Trophoblast cell (in vitro differentiated cells and primary cell): ENCODE measurements at regions not wholly inside any gene's neighbourhood (a gene's known extent, or its start where the extent isn't known, plus 50 kb on each side); places are given as distances from the start of the nearest gene placed in this dataset.
A peak's percentile ranks its signal among the peaks of the same experiment; 100 is the strongest.

Source experiments
- DNase-seq, 2 donors: peaks; one replicate each; pipeline ENCODE4 v3.0.0-alpha.2; 2016
- H2AFZ ChIP-seq: 2 replicates; pipeline ENCODE4 v1.6.1; 2013; ENCODE audit warnings: low read length, moderate library complexity, mild to moderate bottlenecking; ENCODE audit not compliant: insufficient read depth, poor library complexity
- H2AK5ac ChIP-seq: 2 replicates; pipeline ENCODE4 v1.6.1; 2013; ENCODE audit warnings: mild to moderate bottlenecking, low read length
- H2BK120ac ChIP-seq: 2 replicates; pipeline ENCODE4 v1.6.1; 2013; ENCODE audit warnings: low read length, mild to moderate bottlenecking, moderate library complexity; ENCODE audit not compliant: insufficient read depth, poor library complexity
- H2BK12ac ChIP-seq: 2 replicates; pipeline ENCODE4 v1.6.1; 2013; ENCODE audit warnings: mild to moderate bottlenecking, low read length, moderate library complexity
- H2BK5ac ChIP-seq: 2 replicates; pipeline ENCODE4 v1.6.1; 2013; ENCODE audit warnings: low read length, low read depth, moderate library complexity, mild to moderate bottlenecking; ENCODE audit not compliant: poor library complexity
- H3K14ac ChIP-seq: 2 replicates; pipeline ENCODE4 v1.6.1; 2013; ENCODE audit warnings: mild to moderate bottlenecking, low read length
- H3K18ac ChIP-seq: 2 replicates; pipeline ENCODE4 v1.6.1; 2013; ENCODE audit warnings: mild to moderate bottlenecking, low read length
- H3K23ac ChIP-seq: 2 replicates; pipeline ENCODE4 v1.6.1; 2013; ENCODE audit warnings: low read length
- H3K27ac ChIP-seq: 2 replicates; pipeline ENCODE4 v1.5.1; 2013; ENCODE audit warnings: low read depth, mild to moderate bottlenecking, inconsistent platforms, low read length, moderate library complexity
- H3K27me3 ChIP-seq: 2 replicates; pipeline ENCODE4 v1.6.1; 2013; ENCODE audit warnings: inconsistent platforms, mild to moderate bottlenecking, low read length, moderate library complexity; ENCODE audit not compliant: insufficient read depth
- H3K36me3 ChIP-seq, 2 experiments: 1 replicate in 1 of 2; 2 replicates in 1 of 2; pipeline ENCODE4 v1.6.1; 2013; ENCODE audit warnings: low read length in 2 of 2, mild to moderate bottlenecking in 2 of 2, moderate library complexity in 1 of 2; ENCODE audit not compliant: insufficient read depth in 2 of 2, control insufficient read depth in 1 of 2
- H3K4ac ChIP-seq: 2 replicates; pipeline ENCODE4 v1.6.1; 2013; ENCODE audit warnings: low read depth, mild to moderate bottlenecking, low read length, moderate library complexity
- H3K4me1 ChIP-seq, 2 experiments: 1 replicate in 1 of 2; 2 replicates in 1 of 2; pipeline ENCODE4 v1.6.1; 2013; ENCODE audit warnings: low read length in 2 of 2, mild to moderate bottlenecking in 2 of 2, moderate library complexity in 1 of 2; ENCODE audit not compliant: insufficient read depth in 2 of 2, control insufficient read depth in 1 of 2
- H3K4me2 ChIP-seq: 2 replicates; pipeline ENCODE4 v1.6.1; 2013; ENCODE audit warnings: inconsistent platforms, mild to moderate bottlenecking, low read length, moderate library complexity
- H3K4me3 ChIP-seq: 2 replicates; pipeline ENCODE4 v1.5.1; 2013; ENCODE audit warnings: mild to moderate bottlenecking, low read depth, low read length, inconsistent platforms
- H3K79me1 ChIP-seq: one replicate; pipeline ENCODE4 v1.6.1; 2013; ENCODE audit warnings: low read length
- H3K79me2 ChIP-seq: 2 replicates; pipeline ENCODE4 v1.6.1; 2013; ENCODE audit warnings: low read length, mild to moderate bottlenecking; ENCODE audit not compliant: control insufficient read depth, insufficient read depth, poor library complexity
- H3K9ac ChIP-seq: 2 replicates; pipeline ENCODE4 v1.6.1; 2013; ENCODE audit warnings: mild to moderate bottlenecking, low read length
- H3K9me3 ChIP-seq: 2 replicates; pipeline ENCODE4 v1.6.1; 2013; ENCODE audit warnings: low read depth, mild to moderate bottlenecking, control low read depth, inconsistent platforms, low read length; ENCODE audit not compliant: insufficient read depth
- H4K12ac ChIP-seq: 2 replicates; pipeline ENCODE4 v1.6.1; 2013; ENCODE audit warnings: low read depth, mild to moderate bottlenecking, low read length, moderate library complexity
- H4K8ac ChIP-seq: 2 replicates; pipeline ENCODE4 v1.6.1; 2013; ENCODE audit warnings: low read depth, mild to moderate bottlenecking, low read length, moderate library complexity
- H4K91ac ChIP-seq: one replicate; pipeline ENCODE4 v1.6.1; 2013; ENCODE audit warnings: low read depth, mild to moderate bottlenecking, low read length, moderate library complexity
- WGBS: extraction: QIAGEN DNeasy Blood & Tissue Kit; methylation state at CpG from one replicate; pipeline ENCODE4 v1.1.7; 2013; ENCODE audit warnings: missing lambda C conversion rate; ENCODE audit not compliant: insufficient read length, insufficient coverage; ENCODE audit errors: extremely low coverage; 5-methylcytosine and 5-hydroxymethylcytosine counted together

GRCh38 chr2:88263861-88264260, 93.7 kb downstream of the THNSL2 start:
- no peaks in the 10 kb centered on the region for H3K79me2 ChIP-seq
- no peak overlapping the region for H3K4me3 ChIP-seq
- no peaks in the 10 kb centered on the region for H3K27me3 ChIP-seq
- no peak overlapping the region for H4K12ac ChIP-seq
- H3K79me1 ChIP-seq = peaks cover 2% of the 10 kb centered on the region
- no peak overlapping the region for H2AFZ ChIP-seq
- H3K4me2 ChIP-seq = no peak overlapping the region
- H4K91ac ChIP-seq = no peak overlapping the region
- no peak overlapping the region for H3K9ac ChIP-seq
- WGBS = no CpG with 5 or more reads among the region's 5 CpGs
- peaks cover 0 to 3% of the 10 kb centered on the region in 2 experiments for H3K4me1 ChIP-seq
- H3K36me3 ChIP-seq = no peaks in the 10 kb centered on the region
- no peak overlapping the region for H3K18ac ChIP-seq
- H2BK120ac ChIP-seq = no peak overlapping the region
- peaks cover 1% of the 10 kb centered on the region for H3K9me3 ChIP-seq
- H3K27ac ChIP-seq = no peak overlapping the region
- H2AK5ac ChIP-seq = no peak overlapping the region
- H4K8ac ChIP-seq = no peak overlapping the region
- peak in 1 of 2 donors; percentile 61 for DNase-seq
- H3K23ac ChIP-seq = no peak overlapping the region
- no peak overlapping the region for H2BK5ac ChIP-seq
- no peak overlapping the region for H3K4ac ChIP-seq
- H2BK12ac ChIP-seq = no peak overlapping the region
- H3K14ac ChIP-seq = no peak overlapping the region

GRCh38 chr2:88261725-88262124, 91.6 kb downstream of the THNSL2 start:
- Histone ChIP-seq H2BK5ac (no peak overlapping the region), H3K9me3 (no peaks in the 10 kb centered on the region), H2AFZ (no peak overlapping the region), H4K12ac (no peak overlapping the region), H3K36me3 (no peaks in the 10 kb centered on the region), H2BK120ac (no peak overlapping the region), H3K79me1 (peaks cover 2% of the 10 kb centered on the region), H4K8ac (no peak overlapping the region), H2AK5ac (no peak overlapping the region), H4K91ac (no peak overlapping the region), H3K23ac (no peak overlapping the region), H3K4me3 (no peak overlapping the region), H3K4ac (no peak overlapping the region), H3K4me2 (no peak overlapping the region), H3K9ac (no peak overlapping the region), H3K27me3 (no peaks in the 10 kb centered on the region), H3K18ac (no peak overlapping the region), H2BK12ac (no peak overlapping the region), H3K79me2 (no peaks in the 10 kb centered on the region), H3K14ac (no peak overlapping the region), H3K4me1 (peaks cover 0 to 3% of the 10 kb centered on the region in 2 experiments), H3K27ac (no peak overlapping the region)
- DNase-seq = peak in 1 of 2 donors; percentile 38
- no CpG with 5 or more reads among the region's 4 CpGs for whole genome bisulfite sequencing

- H2BK120ac ChIP-seq = no peak overlapping the region
- no peak overlapping the region for H3K14ac ChIP-seq
- no peak overlapping the region for H2AFZ ChIP-seq
- H3K18ac ChIP-seq = no peak overlapping the region
- no CpG with 5 or more reads among the region's 2 CpGs for WGBS
- no peaks in the 10 kb centered on the region for H3K36me3 ChIP-seq
- H4K12ac ChIP-seq = no peak overlapping the region
- no peak overlapping the region for H3K27ac ChIP-seq
- H2BK12ac ChIP-seq = no peak overlapping the region
- no peak overlapping the region for H4K91ac ChIP-seq
- no peak for DNase-seq
- no peaks in the 10 kb centered on the region for H3K9me3 ChIP-seq
- H3K23ac ChIP-seq = no peak overlapping the region
- H3K4me3 ChIP-seq = no peak overlapping the region
- H3K79me2 ChIP-seq = no peaks in the 10 kb centered on the region
- no peak overlapping the region for H4K8ac ChIP-seq
- peaks cover 0 to 3% of the 10 kb centered on the region in 2 experiments for H3K4me1 ChIP-seq
- H2BK5ac ChIP-seq = no peak overlapping the region
- no peak overlapping the region for H3K4ac ChIP-seq
- H3K9ac ChIP-seq = no peak overlapping the region
- peaks cover 3% of the 10 kb centered on the region for H3K27me3 ChIP-seq
- H2AK5ac ChIP-seq = no peak overlapping the region
- H3K4me2 ChIP-seq = no peak overlapping the region
- H3K79me1 ChIP-seq = peaks cover 2% of the 10 kb centered on the region
Measured at GRCh38 chr2:88258208-88258607, 88.1 kb downstream of the THNSL2 start.

- Histone ChIP-seq H2BK120ac (no peak overlapping the region), H3K14ac (no peak overlapping the region), H3K4me2 (no peak overlapping the region), H2AFZ (no peak overlapping the region), H3K79me1 (peaks cover 2% of the 10 kb centered on the region), H4K8ac (no peak overlapping the region), H3K9me3 (no peaks in the 10 kb centered on the region), H3K4me1 (no peaks in the 10 kb centered on the region), H2AK5ac (no peak overlapping the region), H3K4ac (no peak overlapping the region), H4K91ac (no peak overlapping the region), H3K18ac (no peak overlapping the region), H3K27ac (no peak overlapping the region), H3K9ac (no peak overlapping the region), H2BK5ac (no peak overlapping the region), H3K36me3 (no peaks in the 10 kb centered on the region), H3K27me3 (peaks cover 3% of the 10 kb centered on the region), H4K12ac (no peak overlapping the region), H3K4me3 (no peak overlapping the region), H3K23ac (no peak overlapping the region), H3K79me2 (no peaks in the 10 kb centered on the region), H2BK12ac (no peak overlapping the region)
- WGBS = no CpG with 5 or more reads among the region's 3 CpGs
- DNase-seq = no peak
Measured at GRCh38 chr2:88254437-88255091, 84.4 kb downstream of the THNSL2 start.
